GM21825 (cell line): ENCODE measurements at regions not wholly inside any gene's neighbourhood (a gene's known extent, or its start where the extent isn't known, plus 50 kb on each side); places are given as distances from the start of the nearest gene placed in this dataset.
"Not testable (repeated sequence)": the region's sequence is repeated elsewhere in the genome, so short reads cannot be mapped to it uniquely, and the experiment has no call there.

Experiments
- ATAC-seq: cut with Tn5 transposase; IDR thresholded peaks from one replicate; pipeline ENCODE4 v1.9.1; 2021; ENCODE audit warnings: mild to moderate bottlenecking, moderate library complexity; ENCODE audit not compliant: unreplicated experiment

DNA sequence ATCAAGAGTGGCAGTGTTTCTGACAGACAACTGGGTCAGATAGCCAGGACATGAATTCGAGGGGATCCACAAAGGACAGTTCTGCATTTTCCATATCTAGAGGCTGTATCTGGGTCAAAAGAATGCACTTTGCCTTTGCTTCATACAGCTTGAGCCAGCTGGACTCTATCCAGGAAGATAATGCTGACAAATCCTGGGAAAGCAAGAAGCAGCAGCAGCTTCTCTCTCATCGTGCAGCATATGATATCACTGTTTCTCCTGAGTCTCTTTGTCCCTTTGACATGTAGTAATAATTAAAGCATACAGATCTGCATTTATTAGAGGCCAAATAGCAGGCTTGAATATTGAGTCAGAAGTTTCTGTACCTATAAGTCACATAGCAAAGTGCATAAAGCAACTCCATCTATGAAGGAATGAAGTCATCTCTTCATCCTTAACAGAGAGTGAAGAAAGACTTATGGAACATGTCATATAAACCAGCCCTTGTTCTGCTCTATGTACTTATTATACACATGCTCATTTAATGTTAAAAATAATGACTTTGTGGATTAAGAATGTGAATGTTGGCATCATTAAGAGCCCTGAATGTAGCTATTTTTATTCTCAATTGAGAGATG lies 236.8 kb upstream of the GBE1 start:
- no peak for ATAC-seq

DNA sequence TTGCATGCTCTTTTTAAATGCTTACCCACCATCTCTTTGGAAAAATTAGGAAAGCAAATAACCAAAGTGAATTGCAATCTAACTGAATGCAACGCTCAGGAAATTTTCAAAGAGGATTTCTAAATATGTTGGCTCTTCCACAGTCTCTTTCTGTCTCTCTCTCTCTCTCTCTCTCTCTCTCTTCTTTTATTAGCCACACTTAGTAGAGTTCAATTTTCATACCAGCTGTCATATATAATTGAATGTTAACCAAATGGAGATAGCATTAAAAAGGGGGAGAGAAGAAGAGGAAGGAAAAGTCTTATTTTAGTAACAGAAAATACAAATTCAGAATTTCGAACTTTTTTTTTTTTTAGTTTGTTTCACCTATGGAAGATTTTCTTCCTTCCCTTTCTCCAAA lies 235.9 kb upstream of the GBE1 start:
- ATAC-seq = no peak

DNA sequence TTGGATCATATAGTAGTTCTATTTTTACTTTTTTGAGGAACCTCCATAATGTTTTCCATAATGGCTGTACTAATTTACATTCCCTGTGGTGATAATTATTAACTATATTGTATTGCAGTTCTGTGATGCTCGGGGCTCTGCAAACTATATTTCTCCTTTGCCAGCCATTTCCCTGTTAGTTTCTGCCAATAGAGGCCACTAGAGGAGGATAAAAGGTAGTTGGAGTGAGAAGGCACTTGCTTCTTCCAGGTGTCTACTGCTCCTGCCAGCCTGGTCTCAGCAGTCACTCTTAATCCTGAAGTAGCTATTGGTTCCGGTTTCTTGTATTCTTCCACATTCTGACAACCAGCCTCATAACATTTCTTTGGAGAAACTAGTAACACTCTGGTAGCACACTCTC lies 233.9 kb upstream of the GBE1 start:
- ATAC-seq = no peak

DNA sequence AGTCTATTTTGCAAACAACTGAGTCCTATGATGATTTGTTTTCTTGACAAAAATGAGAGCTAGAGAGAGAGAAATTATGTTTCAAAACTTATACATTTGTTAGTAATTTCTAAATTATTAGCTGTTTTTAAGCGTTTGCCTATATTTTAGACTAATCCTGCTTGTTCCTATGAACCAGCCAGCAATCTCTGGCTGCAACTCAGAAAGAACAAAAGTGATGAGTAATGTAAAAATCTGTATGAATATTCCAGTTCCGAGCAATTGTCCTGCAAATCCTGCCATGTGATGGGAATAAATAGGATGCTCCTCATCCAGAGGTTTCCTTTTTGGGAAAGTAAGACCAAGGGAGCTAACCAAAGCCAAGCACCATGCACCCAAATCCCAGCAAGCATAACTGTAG lies 228.3 kb upstream of the GBE1 start:
- no peak for ATAC-seq

DNA sequence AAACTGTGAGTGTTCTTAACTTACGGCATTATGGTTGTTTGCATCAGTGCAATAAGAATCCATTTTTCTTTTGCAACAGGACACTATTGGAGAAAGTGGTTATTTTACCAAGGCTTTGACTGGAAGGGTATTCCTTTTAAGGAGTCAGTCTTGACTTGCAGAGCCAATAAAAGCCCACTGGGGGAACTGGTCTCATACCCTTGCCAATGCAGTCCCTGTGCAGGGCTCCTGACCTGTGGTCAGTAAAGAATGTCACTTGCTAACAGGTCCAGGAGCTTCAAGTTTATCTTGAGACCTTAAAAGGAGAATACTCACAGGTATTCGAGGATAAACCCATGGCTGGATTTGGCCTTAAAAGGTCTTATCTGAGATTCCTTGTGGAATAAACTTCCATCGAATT lies 227.8 kb upstream of the GBE1 start:
- no peak for ATAC-seq

DNA sequence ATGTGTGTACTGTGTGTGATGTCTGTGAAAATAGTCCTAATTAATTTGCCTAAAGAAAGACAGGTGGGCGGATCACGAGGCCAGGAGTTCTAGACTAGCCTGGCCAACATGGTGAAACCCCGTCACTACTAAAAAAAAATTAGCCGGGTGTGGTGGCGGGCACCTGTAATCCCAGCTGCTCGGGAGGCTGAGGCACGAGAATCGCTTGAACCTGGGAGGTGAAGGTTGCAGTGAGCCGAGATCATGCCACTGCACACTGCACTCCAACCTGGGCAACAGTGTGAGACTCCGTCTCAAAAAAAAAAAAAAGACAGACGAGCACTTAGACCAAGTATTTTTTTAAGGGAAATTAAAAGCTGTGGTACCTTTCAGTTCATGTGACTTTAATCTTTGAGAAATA lies 226.0 kb upstream of the GBE1 start:
- ATAC-seq = not testable (repeated sequence)

DNA sequence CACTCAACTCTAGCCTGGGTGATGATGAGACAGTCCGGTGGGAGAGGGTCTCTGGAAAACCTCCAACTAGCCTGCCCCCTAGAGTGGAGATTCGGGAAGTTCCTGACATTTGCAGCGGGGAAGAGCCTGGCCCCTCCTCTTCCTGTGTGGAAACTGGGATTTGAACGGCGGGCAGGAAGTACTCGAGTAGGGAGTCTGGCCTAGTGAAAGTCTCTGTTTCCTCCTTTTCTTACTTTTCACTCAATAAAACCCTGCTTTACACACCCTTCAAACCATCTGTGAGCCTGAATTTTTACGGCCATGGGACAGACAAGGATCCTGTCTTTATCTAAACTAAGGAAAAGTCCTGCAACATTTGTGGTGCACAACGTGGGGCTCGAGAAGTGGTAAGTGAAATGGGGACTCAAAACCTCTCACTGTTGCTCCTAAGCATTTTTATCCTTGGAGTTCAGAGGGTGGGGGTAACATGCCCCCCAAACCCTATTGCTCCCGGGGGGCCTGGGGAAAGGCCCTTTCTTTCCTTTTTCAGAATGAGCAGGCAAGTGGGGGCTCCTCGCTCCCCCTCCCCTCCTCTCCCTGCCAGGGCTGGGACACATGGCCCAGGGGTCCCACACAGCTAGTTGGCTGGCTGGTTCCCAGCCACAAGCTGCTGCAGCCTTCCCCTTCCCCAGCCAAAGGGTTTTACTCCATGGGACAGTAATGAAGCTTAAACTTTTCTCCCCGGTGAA lies 224.7 kb upstream of the GBE1 start:
- no peak for ATAC-seq

DNA sequence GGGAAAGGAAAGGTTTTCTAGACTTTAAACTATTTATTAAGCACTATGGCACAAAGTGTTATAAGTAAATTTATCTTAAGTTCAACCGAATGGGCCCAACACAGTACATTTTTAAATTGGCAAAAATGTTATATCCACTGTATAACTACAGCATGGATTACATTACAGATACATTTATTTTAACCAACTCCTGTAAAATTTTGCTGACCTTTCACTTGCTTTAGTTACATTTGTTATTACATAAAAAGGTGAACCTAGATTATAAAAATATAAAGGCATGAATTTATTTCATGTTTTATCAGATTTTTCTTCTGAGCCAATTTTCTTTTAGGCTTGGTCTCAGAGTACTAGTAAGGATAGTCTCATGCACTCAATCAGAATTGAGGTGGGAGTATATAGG lies 221.9 kb upstream of the GBE1 start:
- ATAC-seq = no peak

DNA sequence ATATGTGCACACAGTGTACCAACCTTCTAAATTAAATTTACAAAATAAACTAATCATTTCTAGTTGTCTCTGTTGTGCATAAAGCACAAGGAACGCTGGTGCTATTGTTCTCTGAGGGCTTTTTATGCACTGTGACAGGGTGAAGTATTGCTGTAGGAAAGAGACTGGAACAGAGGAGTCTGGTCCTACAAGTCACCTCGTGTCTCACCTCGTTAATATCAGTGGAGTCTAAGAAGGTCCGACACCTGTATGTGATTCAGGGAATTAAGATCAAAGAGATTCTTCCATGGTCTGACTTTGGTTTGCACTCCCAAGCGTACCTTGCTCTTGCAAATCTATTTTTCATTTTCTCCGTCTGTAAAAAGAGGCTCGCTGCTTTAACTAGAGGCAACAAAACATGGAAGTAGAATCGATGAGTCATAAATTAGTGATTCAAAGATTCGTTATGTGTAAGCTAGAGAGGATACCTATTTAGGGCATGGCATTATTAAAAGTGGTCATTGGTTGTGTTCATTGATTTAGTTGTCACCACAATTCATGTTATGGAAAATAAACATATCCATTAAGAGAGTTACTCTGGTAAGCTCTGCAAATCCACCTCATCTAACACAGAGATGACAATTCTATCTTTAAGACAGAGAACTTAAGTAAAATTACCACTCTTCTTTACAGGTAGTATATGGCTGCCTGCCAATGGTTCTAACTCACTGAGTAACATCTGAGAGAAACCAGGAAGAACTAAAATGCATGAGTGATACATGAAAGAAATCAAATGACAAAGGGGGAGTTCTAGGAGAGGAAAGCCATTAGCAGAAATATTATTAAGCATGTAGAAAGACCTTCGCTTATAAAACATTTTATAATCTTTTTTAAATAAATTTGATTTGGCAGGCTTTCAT lies 219.4 kb upstream of the GBE1 start:
- no peak for ATAC-seq

DNA sequence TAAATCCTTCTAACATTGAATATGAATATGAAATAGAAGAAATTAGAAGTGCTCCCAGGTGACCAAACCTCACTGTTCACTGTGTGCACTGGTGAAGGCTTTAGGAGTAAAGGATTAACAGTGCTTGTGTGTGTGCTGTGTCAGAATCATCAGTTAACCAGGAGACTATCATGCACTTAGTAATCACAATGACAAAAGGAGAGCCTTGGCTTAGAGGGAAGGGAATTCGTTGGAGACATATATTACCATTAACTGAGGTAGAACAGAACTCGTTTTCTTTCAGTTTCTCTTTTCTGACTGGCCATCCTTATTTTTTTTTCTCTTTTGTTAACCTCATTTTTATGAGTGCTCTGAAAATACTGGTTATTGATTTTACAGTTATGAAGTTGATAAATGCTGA lies 213.3 kb upstream of the GBE1 start:
- no peak for ATAC-seq

DNA sequence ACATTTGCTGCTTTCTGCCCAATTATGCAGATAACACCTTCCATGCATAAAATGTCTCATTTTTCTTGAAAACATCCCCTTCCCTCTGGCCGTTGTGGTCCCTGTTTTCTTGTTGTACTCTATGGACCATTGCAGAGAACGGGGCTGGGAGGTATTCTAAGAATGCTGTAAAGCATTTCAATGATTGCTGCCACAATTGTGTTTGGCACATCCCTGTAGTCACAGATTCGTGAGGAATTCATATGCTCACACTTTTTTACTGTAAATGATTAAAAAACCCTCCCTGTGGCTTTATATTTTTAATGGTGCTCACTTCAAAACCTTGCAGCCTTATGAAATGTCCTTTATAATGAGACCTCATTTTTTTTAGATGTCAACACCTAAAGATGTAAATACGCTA lies 207.2 kb upstream of the GBE1 start:
- ATAC-seq = no peak

DNA sequence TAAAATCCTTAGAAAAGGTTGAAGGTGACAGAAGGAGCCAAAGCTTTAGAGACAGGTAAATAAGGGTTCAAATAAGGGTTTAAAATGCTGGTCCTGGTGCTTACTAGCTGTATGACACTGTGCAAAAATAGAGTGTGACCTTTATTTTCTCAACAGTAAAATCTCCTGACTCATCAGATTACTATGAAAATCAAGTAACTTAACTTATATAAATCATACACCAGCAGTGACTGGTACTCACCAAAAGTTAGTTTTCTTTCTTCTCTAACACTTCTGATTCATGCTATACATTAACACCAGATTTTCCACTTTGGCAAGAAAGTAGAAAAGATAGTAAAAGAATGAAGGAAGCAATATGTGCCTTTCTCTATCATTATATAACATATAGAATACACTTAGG lies 205.9 kb upstream of the GBE1 start:
- ATAC-seq = no peak

DNA sequence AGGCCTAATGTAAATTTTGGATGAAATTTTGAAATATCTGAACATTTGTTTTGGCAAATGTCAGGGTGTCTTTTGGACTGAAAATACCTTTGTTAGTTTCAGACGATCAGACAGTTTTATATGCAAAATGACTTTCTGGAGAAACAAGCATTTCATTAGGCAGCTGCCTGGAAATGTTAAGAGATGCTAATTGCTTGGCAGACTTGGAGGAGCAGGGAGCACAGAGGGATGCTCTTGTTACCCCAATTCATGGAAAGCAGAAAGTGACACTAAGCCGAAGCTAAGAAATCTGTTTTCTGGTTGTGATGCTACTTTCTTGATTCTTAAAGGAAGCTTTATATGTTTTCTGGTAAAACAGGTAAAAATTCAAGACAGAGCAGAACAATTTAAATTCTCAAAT lies 204.3 kb upstream of the GBE1 start:
- ATAC-seq = no peak

DNA sequence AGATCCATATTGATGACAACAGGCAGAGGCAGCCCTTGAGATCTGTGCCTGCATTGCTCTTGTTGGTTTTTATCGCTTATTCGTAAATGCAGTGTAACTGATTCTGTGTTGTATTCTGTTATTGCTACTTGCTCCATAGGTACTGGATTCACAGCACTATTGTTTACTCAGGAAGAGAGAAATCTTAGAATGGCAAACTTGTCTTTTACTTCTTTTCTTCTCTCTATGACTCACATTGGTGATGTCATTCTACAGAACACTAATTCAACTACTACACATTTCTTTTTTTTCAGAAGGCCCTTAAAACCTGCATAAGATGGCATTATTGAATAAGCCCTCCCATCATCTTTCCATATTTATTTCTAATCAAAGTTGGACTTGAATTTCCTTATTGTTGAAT lies 201.0 kb upstream of the GBE1 start:
- no peak for ATAC-seq

DNA sequence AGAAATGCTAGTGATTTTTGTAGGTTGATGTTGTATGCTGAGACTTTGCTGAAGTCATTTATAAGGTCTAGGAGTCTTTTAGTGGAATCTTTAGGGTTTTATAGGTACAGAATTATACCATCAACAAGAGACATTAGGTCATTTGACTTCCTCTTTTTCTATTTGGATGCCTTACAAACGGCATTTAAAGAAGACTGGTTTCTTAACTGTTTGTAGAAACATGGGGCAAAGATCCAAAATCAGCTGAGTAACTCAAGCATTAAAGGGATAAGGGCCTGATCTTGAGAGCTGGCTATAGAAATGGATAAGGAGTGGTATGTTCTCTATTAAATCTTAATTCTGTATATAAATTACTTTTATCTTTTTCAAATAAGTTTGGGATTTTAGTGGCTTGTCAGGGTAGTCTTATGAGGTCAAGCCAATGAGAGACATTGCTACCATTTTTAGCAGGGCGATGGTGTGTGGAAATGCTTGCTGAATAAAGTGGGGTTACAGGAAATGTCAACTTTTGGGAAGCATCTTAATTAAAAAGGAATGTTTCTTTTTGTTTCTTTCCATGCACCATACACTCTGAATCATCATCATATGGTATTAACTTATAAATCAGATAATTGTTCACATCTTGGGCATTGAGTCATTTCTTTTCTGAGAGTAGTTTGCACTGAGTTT lies 197.7 kb upstream of the GBE1 start:
- ATAC-seq = no peak

DNA sequence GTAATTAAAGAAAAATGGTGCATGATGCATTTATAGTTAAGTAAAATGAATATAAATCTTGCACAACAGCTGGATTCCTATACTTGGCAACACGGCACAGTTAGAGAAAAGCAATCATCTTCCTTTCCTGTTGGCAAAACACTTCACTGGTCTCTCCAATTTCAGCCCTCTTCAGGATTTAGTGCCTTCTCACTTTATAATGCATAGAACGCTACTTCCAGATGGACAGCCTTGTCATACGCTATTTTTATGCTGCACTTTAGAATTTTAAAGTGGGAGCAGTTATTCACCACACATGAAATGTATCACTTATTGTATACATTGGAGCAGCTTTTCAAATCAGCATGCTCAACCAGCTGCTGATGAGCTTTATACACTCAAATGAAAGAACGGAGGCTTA lies 194.4 kb upstream of the GBE1 start:
- ATAC-seq = no peak

DNA sequence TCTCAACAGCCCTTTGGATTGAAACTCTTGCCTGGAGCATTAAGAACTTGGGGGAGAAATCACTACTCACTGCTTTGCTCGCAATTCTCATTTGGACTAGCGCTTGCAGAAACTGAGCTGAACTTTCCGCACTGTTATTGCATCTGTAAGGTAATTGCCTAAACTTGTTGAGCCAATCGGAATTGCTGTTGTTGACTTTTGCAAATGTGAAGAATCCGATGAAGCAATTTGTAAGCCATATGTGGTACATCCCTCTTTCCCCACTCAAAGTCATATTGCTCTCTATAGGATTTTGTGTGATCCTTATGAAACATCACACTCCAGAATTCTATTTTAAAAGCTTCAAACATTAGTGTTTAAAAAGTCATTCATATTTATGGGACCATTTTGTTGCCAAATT lies 191.7 kb upstream of the GBE1 start:
- no peak for ATAC-seq

DNA sequence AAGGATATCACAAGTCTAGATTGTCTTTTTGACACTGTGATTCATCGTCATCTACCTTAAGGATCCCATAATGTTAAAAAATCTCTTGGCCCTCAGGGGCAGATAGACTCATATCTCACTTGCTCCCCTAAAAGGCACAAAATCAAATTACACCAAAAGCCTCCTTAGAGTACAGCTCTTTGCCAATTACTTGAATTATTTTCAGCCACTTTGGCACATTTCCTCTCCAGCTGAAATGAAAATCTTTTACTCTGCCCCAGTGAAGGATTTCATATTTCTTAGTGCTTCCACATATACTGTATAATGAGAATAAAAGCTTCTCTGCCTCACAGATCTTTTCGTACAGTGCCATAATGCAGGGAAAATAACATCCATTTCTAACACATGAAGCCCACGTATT lies 190.7 kb upstream of the GBE1 start:
- ATAC-seq = no peak

DNA sequence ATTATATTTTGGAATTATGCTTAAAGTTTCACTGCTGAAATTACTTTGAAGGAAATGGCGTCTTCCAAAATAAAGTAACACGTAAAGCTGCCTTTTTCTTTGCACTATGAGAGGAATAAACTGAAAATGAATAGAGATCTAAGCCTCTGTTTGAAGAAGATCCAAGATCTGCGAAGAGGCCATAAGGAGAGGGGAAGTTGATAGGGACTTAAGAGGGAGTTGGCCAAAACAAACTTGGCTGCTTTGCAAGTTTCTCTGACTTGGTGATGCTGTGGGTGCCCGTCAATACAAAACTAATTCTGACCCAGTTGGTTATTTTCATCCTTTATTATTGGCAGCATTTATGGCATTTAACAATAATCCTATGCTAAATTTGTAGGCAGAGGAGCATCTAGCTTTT lies 190.2 kb upstream of the GBE1 start:
- no peak for ATAC-seq

DNA sequence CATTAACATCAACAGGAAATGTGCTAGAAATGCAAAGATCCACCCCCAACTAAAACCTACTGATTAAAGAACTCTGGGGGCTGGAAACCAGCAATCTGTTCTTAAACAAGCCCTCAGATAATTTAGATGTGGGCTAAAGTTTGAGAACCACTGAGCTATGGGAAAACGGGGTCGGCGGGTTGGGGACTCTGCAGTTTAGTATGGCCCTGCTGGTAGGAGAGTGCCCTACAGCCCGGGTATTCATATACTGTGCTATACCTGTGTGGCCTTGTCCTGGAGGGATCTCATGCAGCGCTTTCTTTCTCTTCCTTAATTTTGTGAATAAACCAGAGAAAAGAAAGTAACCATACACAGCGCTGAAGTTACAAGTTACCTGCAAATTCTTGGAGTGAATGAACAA lies 189.7 kb upstream of the GBE1 start:
- ATAC-seq = no peak

DNA sequence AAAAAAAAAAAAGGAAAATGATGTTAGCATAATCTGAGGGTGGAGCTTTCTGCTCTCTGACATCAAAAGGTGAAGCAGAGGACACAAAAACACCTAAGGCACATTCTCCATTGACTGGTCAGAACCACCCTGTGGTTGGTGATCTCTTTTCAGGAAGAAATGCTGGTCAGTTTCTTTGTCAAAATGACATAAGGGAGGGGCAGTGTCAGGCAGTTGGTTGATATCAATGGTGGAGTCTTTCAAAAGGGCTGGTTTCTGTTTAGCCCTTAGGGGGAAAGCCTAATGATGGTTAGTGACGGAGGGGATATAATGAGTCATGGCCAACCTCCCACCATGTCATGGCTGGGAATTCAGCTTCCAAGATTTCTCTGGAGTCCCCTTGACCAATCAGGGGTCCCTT lies 185.9 kb upstream of the GBE1 start:
- no peak for ATAC-seq

DNA sequence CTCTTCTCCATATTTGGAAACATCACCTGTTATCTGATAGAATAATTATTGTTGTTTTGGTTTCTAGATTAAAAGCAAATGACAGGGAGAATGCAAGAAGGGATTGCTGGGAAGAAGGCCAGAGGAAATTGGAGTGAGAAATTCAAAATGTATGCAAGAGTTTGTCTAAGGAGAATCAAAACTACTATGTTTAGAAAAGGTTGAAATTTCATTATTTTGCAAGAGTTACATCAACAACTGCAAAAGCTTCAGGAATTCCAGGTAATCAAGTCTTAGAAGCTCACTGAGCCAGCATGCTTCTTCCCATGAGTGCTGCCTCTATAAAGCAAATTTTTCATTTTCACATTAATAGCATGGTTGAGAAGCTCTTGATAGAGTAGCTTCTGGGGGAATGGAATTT lies 177.2 kb upstream of the GBE1 start:
- no peak for ATAC-seq
